ENCODE measurements at regions not wholly inside any gene's neighbourhood (a gene's known extent, or its start where the extent isn't known, plus 50 kb on each side); places are given as distances from the start of the nearest gene placed in this dataset.

GRCh38 chr2:53448086-53448485, 319.5 kb upstream of the CHAC2 start:
- no peak for DNase-seq (ENCODE audit: low read depth in 2 of 2)

- no peak for DNase-seq (ENCODE audit: low read depth in 2 of 2)
Measured at GRCh38 chr2:53445383-53446070, 322.1 kb upstream of the CHAC2 start.

- DNase-seq (ENCODE audit: low read depth in 2 of 2) = no peak
Measured at GRCh38 chr2:53442783-53443182, 324.8 kb upstream of the CHAC2 start.

GRCh38 chr2:53442093-53442492, 325.5 kb upstream of the CHAC2 start:
- no peak for DNase-seq (ENCODE audit: low read depth in 2 of 2)

GRCh38 chr2:53438692-53439091, 328.9 kb upstream of the CHAC2 start:
- DNase-seq (ENCODE audit: low read depth in 2 of 2) = no peak

GRCh38 chr2:53438100-53438499, 329.5 kb upstream of the CHAC2 start:
- no peak for DNase-seq (ENCODE audit: low read depth in 2 of 2)

GRCh38 chr2:53437371-53437770, 330.2 kb upstream of the CHAC2 start:
- DNase-seq (ENCODE audit: low read depth in 2 of 2) = no peak

GRCh38 chr2:53436882-53437281, 330.7 kb upstream of the CHAC2 start:
- no peak for DNase-seq (ENCODE audit: low read depth in 2 of 2)

- no peak for DNase-seq (ENCODE audit: low read depth in 2 of 2)
Measured at GRCh38 chr2:53435610-53436009, 332.0 kb upstream of the CHAC2 start.

GRCh38 chr2:53434466-53434865, 333.1 kb upstream of the CHAC2 start:
- no peak for DNase-seq (ENCODE audit: low read depth in 2 of 2)

GRCh38 chr2:53432936-53433335, 334.7 kb upstream of the CHAC2 start:
- no peak for DNase-seq (ENCODE audit: low read depth in 2 of 2)

- DNase-seq (ENCODE audit: low read depth in 2 of 2) = no peak
Measured at GRCh38 chr2:53429901-53430300, 337.7 kb upstream of the CHAC2 start.

- DNase-seq (ENCODE audit: low read depth in 2 of 2) = no peak
Measured at GRCh38 chr2:53424902-53425301, 342.7 kb upstream of the CHAC2 start.

- no peak for DNase-seq (ENCODE audit: low read depth in 2 of 2)
Measured at GRCh38 chr2:53423465-53423864, 344.1 kb upstream of the CHAC2 start.

- peak; percentile 5 to 15 for DNase-seq (ENCODE audit: low read depth in 2 of 2)
Measured at GRCh38 chr2:53422979-53423378, 344.6 kb upstream of the CHAC2 start.

- DNase-seq (ENCODE audit: low read depth in 2 of 2) = no peak
Measured at GRCh38 chr2:53417385-53417784, 350.2 kb upstream of the CHAC2 start.

GRCh38 chr2:53407363-53408080, 360.1 kb upstream of the CHAC2 start:
- DNase-seq (ENCODE audit: low read depth in 2 of 2) = peak in 1 of 2 experiments; percentile 0

GRCh38 chr2:53403792-53404413, 363.7 kb upstream of the CHAC2 start:
- peak in 1 of 2 experiments; percentile 1 for DNase-seq (ENCODE audit: low read depth in 2 of 2)

- no peak for DNase-seq (ENCODE audit: low read depth in 2 of 2)
Measured at GRCh38 chr2:53397085-53397484, 370.5 kb upstream of the CHAC2 start.

GRCh38 chr2:53381271-53381670, 386.3 kb upstream of the CHAC2 start:
- no peak for DNase-seq (ENCODE audit: low read depth in 2 of 2)

GRCh38 chr2:53379547-53379946, 388.1 kb upstream of the CHAC2 start:
- DNase-seq (ENCODE audit: low read depth in 2 of 2) = no peak

GRCh38 chr2:53378791-53379190, 388.8 kb upstream of the CHAC2 start:
- no peak for DNase-seq (ENCODE audit: low read depth in 2 of 2)

- no peak for DNase-seq (ENCODE audit: low read depth in 2 of 2)
Measured at GRCh38 chr2:53373126-53373525, 394.5 kb upstream of the CHAC2 start.

Data from fibroblast of skin of left biceps (primary cell).